A549 (cell line): ENCODE measurements at regions not wholly inside any gene's neighbourhood (a gene's known extent, or its start where the extent isn't known, plus 50 kb on each side); places are given as distances from the start of the nearest gene placed in this dataset.

Experiments
- ATAC-seq, 2 experiments: fragments of 200-7000 bp in 1 of 2; fragments of >200 bp in 1 of 2; cut with Nextera tagmentation in 1 of 2; cut with Tn5 transposase in 1 of 2; 3 replicates each; pipeline versions ENCODE4 v1.8.0 to v1.9.1; 2018 to 2020; ENCODE audit warnings: mild to moderate bottlenecking in 1 of 2, moderate library complexity in 1 of 2
- CTCF ChIA-PET: fragments of 300-600 bp; sonication (Branson Sonifier 250); formaldehyde crosslinking; extraction: SDS; loops from one replicate; lab custom pipeline; 2021; ENCODE audit warnings: antibody characterized with exemption, inconsistent platforms; lab: Yijun Ruan, JAX
- POLR2A ChIA-PET: fragments of 350-600 bp; formaldehyde crosslinking; extraction: SDS; loops from one replicate; lab custom pipeline; 2021; ENCODE audit warnings: antibody characterized with exemption, inconsistent platforms; lab: Yijun Ruan, JAX
- DNase-seq, 2 experiments: peaks; one replicate each; pipeline versions ENCODE4 v3.0.0 to v3.0.0-alpha.2; 2011 to 2016; ENCODE audit warnings: low read depth in 1 of 2, low spot score in 1 of 2
- FAIRE-seq: peaks from 2 replicates; lab custom pipeline; 2011; peaks lifted over from hg19 to GRCh38; lab: Jason Lieb, UNC
- H3K27ac ChIP-seq, 2 experiments: fragments of >200 bp; sonication (Bioruptor Twin); formaldehyde crosslinking; 3 replicates each; pipeline ENCODE4 v1.5.1; 2016 to 2017
- H3K4me1 ChIP-seq: fragments of >200 bp; sonication (Bioruptor Twin); formaldehyde crosslinking; 3 replicates; pipeline ENCODE4 v1.6.1; 2016
- H3K4me2 ChIP-seq: fragments of >200 bp; sonication (Bioruptor Twin); formaldehyde crosslinking; 3 replicates; pipeline ENCODE4 v1.6.1; 2016
- H3K4me3 ChIP-seq: fragments of >200 bp; sonication (Bioruptor Twin); formaldehyde crosslinking; 3 replicates; pipeline ENCODE4 v1.5.1; 2016
- H3K9me3 ChIP-seq: fragments of >200 bp; sonication (Bioruptor Twin); formaldehyde crosslinking; 3 replicates; pipeline ENCODE4 v1.6.1; 2016
- CBX8 ChIP-seq: fragments of 200-600 bp; sonication (generic); IDR thresholded peaks from 2 replicates; pipeline ENCODE4 v1.6.1; 2016
- CEBPB ChIP-seq, 2 experiments: fragments of >200 bp in 1 of 2; sonication (Bioruptor Twin) in 1 of 2; formaldehyde crosslinking in 1 of 2; IDR thresholded peaks; 2 replicates each; pipeline ENCODE4 v1.6.1; 2012 to 2016
- CHD2 ChIP-seq: fragments of 150-350 bp; IDR thresholded peaks from 2 replicates; pipeline ENCODE4 v1.6.1; 2014; ENCODE audit warnings: low read length; ENCODE audit not compliant: partially characterized antibody
- EHF ChIP-seq: fragments of 250-450 bp; sonication (Bioruptor Pico); IDR thresholded peaks from 2 replicates; pipeline ENCODE4 v1.5.0; 2020; ENCODE audit warnings: mild to moderate bottlenecking
- EHMT2 ChIP-seq: fragments of 200-600 bp; sonication (generic); IDR thresholded peaks from 2 replicates; pipeline ENCODE4 v1.6.1; 2016; ENCODE audit warnings: antibody characterized with exemption, low read depth, mild to moderate bottlenecking, moderate library complexity
- ELK1 ChIP-seq: fragments of 150-350 bp; IDR thresholded peaks from 2 replicates; pipeline ENCODE4 v1.6.1; 2014; ENCODE audit warnings: low read depth, mild to moderate bottlenecking, low read length
- ESRRA ChIP-seq: fragments of 150-350 bp; IDR thresholded peaks from 2 replicates; pipeline ENCODE4 v1.6.1; 2014; ENCODE audit warnings: mild to moderate bottlenecking, low read length, borderline replicate concordance
- FOSL2 ChIP-seq, 2 experiments: fragments of 450-650 bp in 1 of 2; fragments of >200 bp in 1 of 2; sonication (Bioruptor Twin) in 1 of 2; formaldehyde crosslinking; IDR thresholded peaks; 2 replicates each; pipeline versions ENCODE4 v1.5.0 to v1.6.1; 2016 to 2020; ENCODE audit warnings: mild to moderate bottlenecking in 1 of 2, moderate library complexity in 1 of 2
- HEYL ChIP-seq: fragments of 250-450 bp; sonication (Bioruptor Pico); IDR thresholded peaks from 2 replicates; pipeline ENCODE4 v1.8.0; 2021; ENCODE audit warnings: mild to moderate bottlenecking, moderate library complexity
- HMGXB4 ChIP-seq: fragments of 250-450 bp; sonication (Bioruptor Pico); IDR thresholded peaks from 2 replicates; pipeline ENCODE4 v1.5.0; 2021; ENCODE audit warnings: mild to moderate bottlenecking, moderate library complexity, borderline replicate concordance
- HOXA7 ChIP-seq: fragments of 250-450 bp; sonication (Bioruptor Pico); IDR thresholded peaks from 2 replicates; pipeline ENCODE4 v1.5.0; 2020; ENCODE audit warnings: mild to moderate bottlenecking, moderate library complexity
- JUN ChIP-seq, 2 experiments: fragments of >200 bp; sonication (Bioruptor Twin); formaldehyde crosslinking; IDR thresholded peaks; 2 replicates in 1 of 2; 3 replicates in 1 of 2; pipeline ENCODE4 v1.6.1; 2016 to 2017
- KDM1A ChIP-seq: fragments of 200-600 bp; sonication (generic); IDR thresholded peaks from 2 replicates; pipeline ENCODE4 v1.6.1; 2016; ENCODE audit warnings: low read depth, mild to moderate bottlenecking
- NFE2L2 ChIP-seq: fragments of 150-350 bp; conservative IDR thresholded peaks from 2 replicates; pipeline ENCODE4 v1.6.1; 2014; ENCODE audit warnings: low read length
- RAD21 ChIP-seq, 2 experiments: fragments of >200 bp in 1 of 2; sonication (Bioruptor Twin) in 1 of 2; formaldehyde crosslinking in 1 of 2; IDR thresholded peaks in 1 of 2; conservative IDR thresholded peaks in 1 of 2; 2 replicates in 1 of 2; 3 replicates in 1 of 2; pipeline ENCODE4 v1.6.1; 2012 to 2018; ENCODE audit warnings: inconsistent platforms in 1 of 2
- REST ChIP-seq: fragments of 200-600 bp; sonication (generic); IDR thresholded peaks from 2 replicates; pipeline ENCODE4 v1.6.1; 2016; ENCODE audit warnings: antibody characterized with exemption, mild to moderate bottlenecking, moderate library complexity
- RNF2 ChIP-seq: fragments of 200-600 bp; sonication (generic); IDR thresholded peaks from 2 replicates; pipeline ENCODE4 v1.6.1; 2016; ENCODE audit warnings: low read depth, mild to moderate bottlenecking, antibody characterized with exemption, moderate library complexity, borderline replicate concordance
- SREBF2 ChIP-seq: fragments of 450-650 bp; IDR thresholded peaks from 2 replicates; pipeline ENCODE4 v1.6.1; 2014; ENCODE audit warnings: mild to moderate bottlenecking, moderate library complexity
- TP53 ChIP-seq: fragments of 250-450 bp; sonication (Bioruptor Pico); IDR thresholded peaks from 2 replicates; pipeline ENCODE4 v1.5.0; 2021; ENCODE audit warnings: mild to moderate bottlenecking, moderate library complexity
- ZC3H11A ChIP-seq: fragments of 450-650 bp; IDR thresholded peaks from 2 replicates; pipeline ENCODE4 v1.6.1; 2014; ENCODE audit warnings: antibody characterized with exemption, mild to moderate bottlenecking
- ZFP36 ChIP-seq: fragments of 450-650 bp; IDR thresholded peaks from 2 replicates; pipeline ENCODE4 v1.6.1; 2014; ENCODE audit warnings: borderline replicate concordance; ENCODE audit not compliant: partially characterized antibody
- ZNF302 ChIP-seq: fragments of 250-450 bp; sonication (Bioruptor Pico); IDR thresholded peaks from 2 replicates; pipeline ENCODE4 v1.9.0; 2021; ENCODE audit warnings: inconsistent platforms, mild to moderate bottlenecking, moderate library complexity
- ZSCAN20 ChIP-seq: fragments of 250-450 bp; sonication (Bioruptor Pico); IDR thresholded peaks from 2 replicates; pipeline ENCODE4 v1.8.0; 2022; ENCODE audit warnings: mild to moderate bottlenecking, moderate library complexity
- WGBS: methylation state at CpG from one replicate; pipeline ENCODE4 v1.1.6; 2017; ENCODE audit errors: missing lambda C conversion rate; 5-methylcytosine and 5-hydroxymethylcytosine counted together

GRCh38 chr2:49261781-49262180 is 107.5 kb upstream of the FSHR start (continued):
- no peak for TF ChIP-seq ZFP36

- POLR2A ChIA-PET: no interaction called here
- 23% methylated on average over 6 of the region's 6 CpGs for WGBS
- no peak for ATAC-seq
These were observed 106.7 kb upstream of the FSHR start for GRCh38 chr2:49260979-49261538.

GRCh38 chr2:49259926-49260325 is 105.6 kb upstream of the FSHR start:
- Histone ChIP-seq H3K4me2 (no peak overlapping the region), H3K4me3 (no peak overlapping the region), H3K9me3 (no peaks in the 10 kb centered on the region), H3K27ac (no peak overlapping the region), H3K4me1 (no peaks in the 10 kb centered on the region)
- 16% methylated on average over 1 of the region's 1 CpG for WGBS
- TF ChIP-seq CEBPB (IDR thresholded peaks at IDR 0.05): no peak
- TF ChIP-seq SREBF2: no peak
- no peak for TF ChIP-seq ELK1
- no peak for TF ChIP-seq RAD21 (conservative IDR thresholded peaks at IDR 0.05 in 1 of 2, IDR thresholded peaks at IDR 0.05 in 1 of 2)
- ATAC-seq (no peak), FAIRE-seq (no peak), DNase-seq (no peak)
- CTCF ChIA-PET: interaction anchor here (1.4 kb wide), 1 partner anchor 9 kb away, joined by 3 read pairs; no protein-coding TSS in a partner anchor
- POLR2A ChIA-PET: no interaction called here

More at GRCh38 chr2:49260979-49261538, 106.7 kb upstream of the FSHR start:
- Histone ChIP-seq H3K4me3 (no peak overlapping the region), H3K4me2 (no peak overlapping the region), H3K27ac (no peak overlapping the region), H3K9me3 (no peaks in the 10 kb centered on the region), H3K4me1 (no peaks in the 10 kb centered on the region)
- DNase-seq: no peak
- TF ChIP-seq ZSCAN20 (CRISPR knock-in tag): no peak
- no peak for TF ChIP-seq REST
- no peak for TF ChIP-seq TP53 (CRISPR knock-in tag)
- TF ChIP-seq EHF (CRISPR knock-in tag): no peak
- no peak for TF ChIP-seq HEYL
- no peak for TF ChIP-seq ESRRA
- TF ChIP-seq ZFP36: no peak
- no peak for TF ChIP-seq HOXA7 (CRISPR knock-in tag)
- TF ChIP-seq CHD2: no peak
- TF ChIP-seq CEBPB (IDR thresholded peaks at IDR 0.05): no peak
- no peak for TF ChIP-seq KDM1A
- TF ChIP-seq JUN (IDR thresholded peaks at IDR 0.05): no peak
- no peak for TF ChIP-seq HMGXB4 (CRISPR knock-in tag)
- TF ChIP-seq CBX8: no peak
- TF ChIP-seq EHMT2: no peak
- no peak for TF ChIP-seq FOSL2 (IDR thresholded peaks at IDR 0.05)
- TF ChIP-seq FOSL2 (CRISPR knock-in tag; IDR thresholded peaks at IDR 0.05): no peak
- no peak for TF ChIP-seq ZC3H11A
- no peak for TF ChIP-seq RNF2
- no peak for TF ChIP-seq NFE2L2
- TF ChIP-seq ZNF302 (CRISPR knock-in tag): no peak
- CTCF ChIA-PET: interaction anchor here (1.4 kb wide), 1 partner anchor 8 kb away, joined by 3 read pairs; no protein-coding TSS in a partner anchor
- no peak for FAIRE-seq
